WTC11 (cell line): ENCODE measurements at regions not wholly inside any gene's neighbourhood (a gene's known extent, or its start where the extent isn't known, plus 50 kb on each side); places are given as distances from the start of the nearest gene placed in this dataset.

Source experiments
- ATAC-seq: fragments of 200-7000 bp; cut with Tn5 transposase; 2 replicates; pipeline ENCODE4 v1.10.0; 2021; ENCODE audit warnings: mild to moderate bottlenecking, moderate library complexity
- CTCF ChIA-PET: fragments of 300-600 bp; sonication (Branson Sonifier 250); formaldehyde crosslinking; loops from one replicate; lab custom pipeline; 2021; ENCODE audit warnings: antibody characterized with exemption; lab: Charles Lee
- POLR2A ChIA-PET: fragments of 350-600 bp; sonication (Branson Sonifier 250); formaldehyde crosslinking; loops from one replicate; lab custom pipeline; 2021; ENCODE audit warnings: antibody characterized with exemption; lab: Charles Lee
- DNase-seq: peaks from one replicate; pipeline ENCODE4 v3.0.0; 2021; ENCODE audit warnings: low spot score
- H3K27ac Mint-ChIP-seq: 2 replicates; pipeline ENCODE4 v1.8.0; 2021; ENCODE audit warnings: mixed read lengths
- H3K27me3 Mint-ChIP-seq: 2 replicates; pipeline ENCODE4 v1.8.0; 2021; ENCODE audit warnings: low read depth, mild to moderate bottlenecking, moderate library complexity, mixed read lengths
- H3K36me3 Mint-ChIP-seq: 2 replicates; pipeline ENCODE4 v1.8.0; 2021; ENCODE audit warnings: mixed read lengths
- H3K4me1 Mint-ChIP-seq: 2 replicates; pipeline ENCODE4 v1.8.0; 2022; ENCODE audit warnings: mixed read lengths
- H3K4me3 Mint-ChIP-seq: 2 replicates; pipeline ENCODE4 v1.8.0; 2021; ENCODE audit warnings: mild to moderate bottlenecking, moderate library complexity, mixed read lengths
- H3K9me3 Mint-ChIP-seq: 2 replicates; pipeline ENCODE4 v1.8.0; 2021; ENCODE audit warnings: mixed read lengths
- ATF1 ChIP-seq: sonication (generic); formaldehyde crosslinking; IDR thresholded peaks from 2 replicates; pipeline ENCODE4 v1.8.1; 2023; ENCODE audit warnings: mild to moderate bottlenecking, moderate library complexity, missing genetic modification reagents
- ELF4 ChIP-seq: sonication (generic); formaldehyde crosslinking; IDR thresholded peaks from 2 replicates; pipeline ENCODE4 v1.8.1; 2022; ENCODE audit warnings: low read depth, mild to moderate bottlenecking, moderate library complexity, missing genetic modification reagents
- ESRRA ChIP-seq: sonication (generic); formaldehyde crosslinking; IDR thresholded peaks from 2 replicates; pipeline ENCODE4 v1.8.1; 2022; ENCODE audit warnings: mild to moderate bottlenecking, missing genetic modification reagents, borderline replicate concordance
- GABPB1 ChIP-seq: sonication (generic); formaldehyde crosslinking; IDR thresholded peaks from 2 replicates; pipeline ENCODE4 v1.8.1; 2023; ENCODE audit warnings: mild to moderate bottlenecking, missing genetic modification reagents
- IRF2 ChIP-seq: sonication (generic); formaldehyde crosslinking; IDR thresholded peaks from 2 replicates; pipeline ENCODE4 v1.8.0; 2022; ENCODE audit warnings: low read depth, missing genetic modification reagents, borderline replicate concordance
- MXD4 ChIP-seq: fragments of 250-450 bp; sonication (Bioruptor Pico); IDR thresholded peaks from 2 replicates; pipeline ENCODE4 v1.8.0; 2021; ENCODE audit warnings: mild to moderate bottlenecking, moderate library complexity, borderline replicate concordance
- PRRX2 ChIP-seq: fragments of 250-450 bp; sonication (Bioruptor Pico); IDR thresholded peaks from 2 replicates; pipeline ENCODE4 v1.8.0; 2021; ENCODE audit warnings: mild to moderate bottlenecking
- RELA ChIP-seq: sonication (generic); formaldehyde crosslinking; IDR thresholded peaks from 2 replicates; pipeline ENCODE4 v1.8.1; 2022; ENCODE audit warnings: missing genetic modification reagents, mild to moderate bottlenecking, borderline replicate concordance
- SOX15 ChIP-seq: fragments of 250-450 bp; sonication (Bioruptor Pico); IDR thresholded peaks from 2 replicates; pipeline ENCODE4 v1.9.0; 2021; ENCODE audit warnings: mild to moderate bottlenecking
- TEAD4 ChIP-seq: sonication (generic); formaldehyde crosslinking; IDR thresholded peaks from 2 replicates; pipeline ENCODE4 v1.8.0; 2022; ENCODE audit warnings: mild to moderate bottlenecking, missing genetic modification reagents
- ZBTB21 ChIP-seq: sonication (generic); formaldehyde crosslinking; IDR thresholded peaks from 2 replicates; pipeline ENCODE4 v1.8.1; 2023; ENCODE audit warnings: mild to moderate bottlenecking, missing genetic modification reagents, borderline replicate concordance
- ZNF121 ChIP-seq: sonication (generic); formaldehyde crosslinking; IDR thresholded peaks from 2 replicates; pipeline ENCODE4 v1.8.0; 2023; ENCODE audit warnings: missing genetic modification reagents
- ZNF263 ChIP-seq: sonication (generic); formaldehyde crosslinking; IDR thresholded peaks from 2 replicates; pipeline ENCODE4 v1.8.1; 2022; ENCODE audit warnings: low read depth, mild to moderate bottlenecking, moderate library complexity, missing genetic modification reagents
- ZNF317 ChIP-seq: sonication (generic); formaldehyde crosslinking; IDR thresholded peaks from 2 replicates; pipeline ENCODE4 v1.8.1; 2023; ENCODE audit warnings: low read depth, mild to moderate bottlenecking, moderate library complexity, missing genetic modification reagents, borderline replicate concordance
- ZNF396 ChIP-seq: fragments of 250-450 bp; sonication (Bioruptor Pico); IDR thresholded peaks from 2 replicates; pipeline ENCODE4 v1.8.0; 2021; ENCODE audit warnings: mild to moderate bottlenecking, moderate library complexity, borderline replicate concordance
- ZNF416 ChIP-seq: fragments of 250-450 bp; sonication (Bioruptor Pico); IDR thresholded peaks from 2 replicates; pipeline ENCODE4 v1.9.0; 2021; ENCODE audit warnings: mild to moderate bottlenecking, inconsistent platforms
- TF ChIP-seq, protein P1 (sequence below): sonication (generic); formaldehyde crosslinking; conservative IDR thresholded peaks from 2 replicates; pipeline ENCODE4 v1.8.1; 2023; ENCODE audit warnings: mild to moderate bottlenecking, low read depth, missing genetic modification reagents, moderate library complexity
- TF ChIP-seq, protein P2 (sequence below): sonication (generic); formaldehyde crosslinking; IDR thresholded peaks from 2 replicates; pipeline ENCODE4 v1.8.1; 2023; ENCODE audit warnings: mild to moderate bottlenecking, moderate library complexity, missing genetic modification reagents
- TF ChIP-seq, protein P3 (sequence below): sonication (generic); formaldehyde crosslinking; IDR thresholded peaks from 2 replicates; pipeline ENCODE4 v1.8.1; 2022; ENCODE audit warnings: low read depth, mild to moderate bottlenecking, moderate library complexity, missing genetic modification reagents, borderline replicate concordance
- TF ChIP-seq, protein P4 (sequence below): fragments of 250-450 bp; sonication (Bioruptor Pico); IDR thresholded peaks from 2 replicates; pipeline ENCODE4 v2.1.2; 2022; ENCODE audit warnings: mild to moderate bottlenecking, moderate library complexity
- TF ChIP-seq, protein P5 (sequence below): fragments of 200-600 bp; IDR thresholded peaks from 2 replicates; pipeline ENCODE4 v1.8.0; 2022; ENCODE audit warnings: antibody characterized with exemption

DNA sequence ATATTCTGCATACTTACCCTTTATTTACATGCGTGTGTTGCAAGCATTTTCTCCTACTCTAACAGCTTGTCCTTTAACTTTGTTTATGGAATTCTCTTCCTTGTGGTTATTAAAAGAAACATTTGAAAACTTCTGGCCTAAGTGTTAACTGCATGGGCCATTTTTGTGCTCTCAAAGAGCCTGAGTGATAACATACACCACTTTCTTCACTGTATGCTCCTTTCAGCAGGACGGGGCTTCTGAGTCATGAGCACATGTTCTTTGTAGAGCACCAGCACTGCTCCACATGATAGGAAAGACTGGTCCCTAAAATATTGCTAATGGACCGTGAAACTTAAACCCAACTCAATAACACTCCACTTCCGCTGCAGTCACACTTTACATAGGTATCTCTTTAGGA, 1093.6 kb upstream of the GHITM start (continued):
- TF ChIP-seq ELF4 (no peak), ZNF396 (CRISPR knock-in tag) (no peak), ZNF263 (no peak), GABPB1 (CRISPR knock-in tag) (no peak), PRRX2 (no peak), ZNF317 (CRISPR knock-in tag) (no peak)
- TF ChIP-seq, protein P1, sequence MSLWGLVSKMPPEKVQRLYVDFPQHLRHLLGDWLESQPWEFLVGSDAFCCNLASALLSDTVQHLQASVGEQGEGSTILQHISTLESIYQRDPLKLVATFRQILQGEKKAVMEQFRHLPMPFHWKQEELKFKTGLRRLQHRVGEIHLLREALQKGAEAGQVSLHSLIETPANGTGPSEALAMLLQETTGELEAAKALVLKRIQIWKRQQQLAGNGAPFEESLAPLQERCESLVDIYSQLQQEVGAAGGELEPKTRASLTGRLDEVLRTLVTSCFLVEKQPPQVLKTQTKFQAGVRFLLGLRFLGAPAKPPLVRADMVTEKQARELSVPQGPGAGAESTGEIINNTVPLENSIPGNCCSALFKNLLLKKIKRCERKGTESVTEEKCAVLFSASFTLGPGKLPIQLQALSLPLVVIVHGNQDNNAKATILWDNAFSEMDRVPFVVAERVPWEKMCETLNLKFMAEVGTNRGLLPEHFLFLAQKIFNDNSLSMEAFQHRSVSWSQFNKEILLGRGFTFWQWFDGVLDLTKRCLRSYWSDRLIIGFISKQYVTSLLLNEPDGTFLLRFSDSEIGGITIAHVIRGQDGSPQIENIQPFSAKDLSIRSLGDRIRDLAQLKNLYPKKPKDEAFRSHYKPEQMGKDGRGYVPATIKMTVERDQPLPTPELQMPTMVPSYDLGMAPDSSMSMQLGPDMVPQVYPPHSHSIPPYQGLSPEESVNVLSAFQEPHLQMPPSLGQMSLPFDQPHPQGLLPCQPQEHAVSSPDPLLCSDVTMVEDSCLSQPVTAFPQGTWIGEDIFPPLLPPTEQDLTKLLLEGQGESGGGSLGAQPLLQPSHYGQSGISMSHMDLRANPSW (CRISPR knock-in tag): no peak
- TF ChIP-seq, protein P2, sequence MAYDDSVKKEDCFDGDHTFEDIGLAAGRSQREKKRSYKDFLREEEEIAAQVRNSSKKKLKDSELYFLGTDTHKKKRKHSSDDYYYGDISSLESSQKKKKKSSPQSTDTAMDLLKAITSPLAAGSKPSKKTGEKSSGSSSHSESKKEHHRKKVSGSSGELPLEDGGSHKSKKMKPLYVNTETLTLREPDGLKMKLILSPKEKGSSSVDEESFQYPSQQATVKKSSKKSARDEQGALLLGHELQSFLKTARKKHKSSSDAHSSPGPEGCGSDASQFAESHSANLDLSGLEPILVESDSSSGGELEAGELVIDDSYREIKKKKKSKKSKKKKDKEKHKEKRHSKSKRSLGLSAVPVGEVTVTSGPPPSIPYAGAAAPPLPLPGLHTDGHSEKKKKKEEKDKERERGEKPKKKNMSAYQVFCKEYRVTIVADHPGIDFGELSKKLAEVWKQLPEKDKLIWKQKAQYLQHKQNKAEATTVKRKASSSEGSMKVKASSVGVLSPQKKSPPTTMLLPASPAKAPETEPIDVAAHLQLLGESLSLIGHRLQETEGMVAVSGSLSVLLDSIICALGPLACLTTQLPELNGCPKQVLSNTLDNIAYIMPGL (CRISPR knock-in tag): no peak
- TF ChIP-seq, protein P3, sequence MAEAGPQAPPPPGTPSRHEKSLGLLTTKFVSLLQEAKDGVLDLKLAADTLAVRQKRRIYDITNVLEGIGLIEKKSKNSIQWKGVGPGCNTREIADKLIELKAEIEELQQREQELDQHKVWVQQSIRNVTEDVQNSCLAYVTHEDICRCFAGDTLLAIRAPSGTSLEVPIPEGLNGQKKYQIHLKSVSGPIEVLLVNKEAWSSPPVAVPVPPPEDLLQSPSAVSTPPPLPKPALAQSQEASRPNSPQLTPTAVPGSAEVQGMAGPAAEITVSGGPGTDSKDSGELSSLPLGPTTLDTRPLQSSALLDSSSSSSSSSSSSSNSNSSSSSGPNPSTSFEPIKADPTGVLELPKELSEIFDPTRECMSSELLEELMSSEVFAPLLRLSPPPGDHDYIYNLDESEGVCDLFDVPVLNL (CRISPR knock-in tag): no peak
- TF ChIP-seq, all 79 proteins: peak for 0

DNA sequence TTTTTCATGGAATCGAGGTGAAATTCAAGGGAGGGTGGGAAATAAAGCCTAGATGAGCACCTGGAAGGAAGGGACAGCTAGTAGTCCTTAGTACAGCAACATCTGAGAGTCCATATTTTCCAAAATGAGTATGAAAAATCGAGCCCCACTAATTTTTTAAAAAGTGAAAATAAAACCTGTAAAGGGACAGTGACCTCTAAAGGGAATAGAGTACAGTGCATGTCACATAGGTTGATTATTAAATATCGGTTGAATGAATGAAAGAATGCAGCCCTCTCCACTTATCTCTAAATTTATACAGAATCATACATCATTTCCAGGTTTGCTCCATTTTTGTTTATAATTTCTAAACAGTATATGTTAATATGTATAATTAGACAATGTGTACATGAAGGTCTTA, 1088.5 kb upstream of the GHITM start:
- H3K27ac Mint-ChIP-seq: no peak overlapping the region
- DNase-seq: no peak

More for the DNA sequence above, 1088.5 kb upstream of the GHITM start:
- Mint-ChIP-seq H3K27me3 (no peaks in the 10 kb centered on the region), H3K4me3 (no peak overlapping the region), H3K9me3 (no peaks in the 10 kb centered on the region), H3K4me1 (peaks cover 13% of the 10 kb centered on the region)
- no peak for ATAC-seq
- CTCF ChIA-PET: interaction anchor here (1.6 kb wide), 1 partner anchor 116 kb away, joined by 3 read pairs; no protein-coding TSS in a partner anchor
- TF ChIP-seq RELA (CRISPR knock-in tag) (no peak), SOX15 (no peak), ZBTB21 (no peak), TEAD4 (CRISPR knock-in tag) (no peak), ZNF121 (no peak), MXD4 (CRISPR knock-in tag) (no peak), ZNF416 (no peak), IRF2 (no peak), ESRRA (no peak), ATF1 (CRISPR knock-in tag) (no peak)
- TF ChIP-seq, protein P4, sequence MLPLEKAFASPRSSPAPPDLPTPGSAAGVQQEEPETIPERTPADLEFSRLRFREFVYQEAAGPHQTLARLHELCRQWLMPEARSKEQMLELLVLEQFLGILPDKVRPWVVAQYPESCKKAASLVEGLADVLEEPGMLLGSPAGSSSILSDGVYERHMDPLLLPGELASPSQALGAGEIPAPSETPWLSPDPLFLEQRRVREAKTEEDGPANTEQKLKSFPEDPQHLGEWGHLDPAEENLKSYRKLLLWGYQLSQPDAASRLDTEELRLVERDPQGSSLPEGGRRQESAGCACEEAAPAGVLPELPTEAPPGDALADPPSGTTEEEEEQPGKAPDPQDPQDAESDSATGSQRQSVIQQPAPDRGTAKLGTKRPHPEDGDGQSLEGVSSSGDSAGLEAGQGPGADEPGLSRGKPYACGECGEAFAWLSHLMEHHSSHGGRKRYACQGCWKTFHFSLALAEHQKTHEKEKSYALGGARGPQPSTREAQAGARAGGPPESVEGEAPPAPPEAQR (CRISPR knock-in tag): no peak
- TF ChIP-seq, protein P2 (CRISPR knock-in tag): no peak
- TF ChIP-seq, protein P5, sequence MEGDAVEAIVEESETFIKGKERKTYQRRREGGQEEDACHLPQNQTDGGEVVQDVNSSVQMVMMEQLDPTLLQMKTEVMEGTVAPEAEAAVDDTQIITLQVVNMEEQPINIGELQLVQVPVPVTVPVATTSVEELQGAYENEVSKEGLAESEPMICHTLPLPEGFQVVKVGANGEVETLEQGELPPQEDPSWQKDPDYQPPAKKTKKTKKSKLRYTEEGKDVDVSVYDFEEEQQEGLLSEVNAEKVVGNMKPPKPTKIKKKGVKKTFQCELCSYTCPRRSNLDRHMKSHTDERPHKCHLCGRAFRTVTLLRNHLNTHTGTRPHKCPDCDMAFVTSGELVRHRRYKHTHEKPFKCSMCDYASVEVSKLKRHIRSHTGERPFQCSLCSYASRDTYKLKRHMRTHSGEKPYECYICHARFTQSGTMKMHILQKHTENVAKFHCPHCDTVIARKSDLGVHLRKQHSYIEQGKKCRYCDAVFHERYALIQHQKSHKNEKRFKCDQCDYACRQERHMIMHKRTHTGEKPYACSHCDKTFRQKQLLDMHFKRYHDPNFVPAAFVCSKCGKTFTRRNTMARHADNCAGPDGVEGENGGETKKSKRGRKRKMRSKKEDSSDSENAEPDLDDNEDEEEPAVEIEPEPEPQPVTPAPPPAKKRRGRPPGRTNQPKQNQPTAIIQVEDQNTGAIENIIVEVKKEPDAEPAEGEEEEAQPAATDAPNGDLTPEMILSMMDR: no peak
- TF ChIP-seq, all 79 proteins: peak for 0
- POLR2A ChIA-PET: no interaction called here
- no peaks in the 10 kb centered on the region for H3K36me3 Mint-ChIP-seq
